ENCODE measurements at regions not wholly inside any gene's neighbourhood (a gene's known extent, or its start where the extent isn't known, plus 50 kb on each side); places are given as distances from the start of the nearest gene placed in this dataset.

DNA sequence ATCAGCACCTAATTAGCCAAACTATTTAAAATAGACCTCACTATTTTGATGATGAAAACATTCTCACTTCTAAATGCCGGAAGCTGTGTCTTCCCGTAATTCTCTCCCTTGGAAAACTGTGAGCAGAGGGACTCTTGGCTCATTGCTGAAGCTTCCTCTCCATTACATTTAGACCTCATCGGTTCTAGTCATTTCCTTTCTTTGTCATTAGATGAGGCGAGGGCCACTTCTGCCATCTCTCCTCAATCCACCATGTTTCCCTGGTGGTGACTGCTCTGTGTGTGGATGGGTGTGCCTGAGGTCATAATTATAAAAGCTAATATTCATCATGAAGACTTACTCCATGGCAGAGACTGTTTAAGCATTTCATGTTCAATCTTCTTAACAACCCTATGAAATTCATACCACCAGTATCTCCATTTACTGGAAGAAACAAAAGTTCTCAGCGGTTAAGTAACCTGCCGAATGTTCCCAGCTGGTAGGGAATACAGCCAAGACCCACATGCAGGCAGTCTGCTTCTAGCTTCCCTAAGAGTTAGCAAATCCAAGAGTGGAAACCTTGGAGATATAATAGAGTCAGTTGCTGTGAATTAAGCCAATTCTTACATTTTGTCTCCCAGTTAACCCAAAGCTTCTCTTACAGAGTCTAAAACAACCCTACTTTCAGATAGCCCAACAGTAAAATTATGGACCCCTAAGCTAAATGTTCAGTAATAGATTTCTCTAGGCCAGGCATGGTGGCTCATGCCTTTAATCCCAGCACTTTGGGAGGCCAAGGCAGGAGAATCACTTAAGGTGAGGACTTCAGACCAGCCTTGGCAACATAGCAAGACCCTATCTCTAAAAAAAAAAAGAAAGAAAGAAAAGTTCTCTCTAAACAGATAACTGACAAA, 156.2 kb downstream of the ZBTB18 start:
- Histone ChIP-seq H3K9me3 (ENCODE audit: low read length) (no peaks in the 10 kb centered on the region), H4K20me1 (ENCODE audit: insufficient read depth) (no peaks in the 10 kb centered on the region), H3K27me3 (ENCODE audit: insufficient read depth, low read depth, low read length) (no peaks in the 10 kb centered on the region), H3K9ac (ENCODE audit: low read length) (no peak overlapping the region), H2AFZ (ENCODE audit: low read depth, low read length) (no peak overlapping the region), H3K4me2 (ENCODE audit: low read length) (no peak overlapping the region), H3K9me2 (ENCODE audit: insufficient read depth, low read length) (no peaks in the 10 kb centered on the region), H3K79me2 (replicated peaks; ENCODE audit: insufficient read depth, low read length) (no peaks in the 10 kb centered on the region), H3F3A (ENCODE audit: insufficient read depth, low read length, poor library complexity, severe bottlenecking) (no peaks in the 10 kb centered on the region), H3K36me3 (ENCODE audit: insufficient read depth, low read length) (no peaks in the 10 kb centered on the region), H3K27ac (ENCODE audit: low read length) (no peak overlapping the region), H3K4me3 (ENCODE audit: low read length) (no peak overlapping the region)
- TF ChIP-seq RAD21 (conservative IDR thresholded peaks at IDR 0.05) (no peak), POLR2AphosphoS5 (IDR thresholded peaks at IDR 0.05) (no peak), CTCF (IDR thresholded peaks at IDR 0.05; ENCODE audit: poor library complexity, severe bottlenecking) (no peak), SMC3 (conservative IDR thresholded peaks at IDR 0.05; ENCODE audit: poor library complexity) (no peak)

DNA sequence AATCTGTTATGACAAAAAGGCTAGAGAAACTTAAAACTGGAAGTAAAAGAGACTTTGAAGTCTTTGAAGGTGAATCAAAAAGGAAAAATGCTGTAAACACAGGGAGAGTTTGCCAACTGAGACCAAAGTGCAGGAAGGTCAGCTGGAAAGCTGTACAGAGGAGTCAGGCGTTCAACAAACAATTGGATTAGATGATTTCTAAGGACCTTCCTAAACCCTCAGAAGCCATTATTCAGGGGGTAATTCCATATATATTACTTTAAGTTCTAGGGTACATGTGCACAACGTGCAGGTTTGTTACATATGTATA, 156.8 kb downstream of the ZBTB18 start:
- no peaks in the 10 kb centered on the region for H3K9me3 ChIP-seq (ENCODE audit: low read length)
- no peaks in the 10 kb centered on the region for H3K27me3 ChIP-seq (ENCODE audit: insufficient read depth, low read depth, low read length)
- H3K9me2 ChIP-seq (ENCODE audit: insufficient read depth, low read length), result no peaks in the 10 kb centered on the region
- H3K79me2 ChIP-seq (replicated peaks; ENCODE audit: insufficient read depth, low read length), result no peaks in the 10 kb centered on the region
- H3K4me3 ChIP-seq (ENCODE audit: low read length), result no peak overlapping the region
- no peak overlapping the region for H2AFZ ChIP-seq (ENCODE audit: low read depth, low read length)
- no peaks in the 10 kb centered on the region for H3K36me3 ChIP-seq (ENCODE audit: insufficient read depth, low read length)
- no peaks in the 10 kb centered on the region for H4K20me1 ChIP-seq (ENCODE audit: insufficient read depth)
- H3K4me2 ChIP-seq (ENCODE audit: low read length), result no peak overlapping the region
- TF ChIP-seq CTCF (IDR thresholded peaks at IDR 0.05; ENCODE audit: poor library complexity, severe bottlenecking) (no peak), SMC3 (conservative IDR thresholded peaks at IDR 0.05; ENCODE audit: poor library complexity) (no peak), RAD21 (conservative IDR thresholded peaks at IDR 0.05) (no peak), TAF1 (IDR thresholded peaks at IDR 0.05; ENCODE audit: low read depth) (no peak), POLR2AphosphoS5 (IDR thresholded peaks at IDR 0.05) (no peak), EP300 (conservative IDR thresholded peaks at IDR 0.05; ENCODE audit: poor library complexity, severe bottlenecking) (no peak), MXI1 (conservative IDR thresholded peaks at IDR 0.05; ENCODE audit: poor library complexity, severe bottlenecking) (no peak), EZH2 (IDR thresholded peaks at IDR 0.05; ENCODE audit: borderline replicate concordance, insufficient read depth, low read length, poor library complexity, severe bottlenecking) (no peak), REST (IDR thresholded peaks at IDR 0.05; ENCODE audit: borderline replicate concordance) (no peak)
- H3F3A ChIP-seq (ENCODE audit: insufficient read depth, low read length, poor library complexity, severe bottlenecking), result no peaks in the 10 kb centered on the region
- no peak overlapping the region for H3K9ac ChIP-seq (ENCODE audit: low read length)
- H3K27ac ChIP-seq (ENCODE audit: low read length), result no peak overlapping the region
